ENCODE measurements at regions not wholly inside any gene's neighbourhood (a gene's known extent, or its start where the extent isn't known, plus 50 kb on each side); places are given as distances from the start of the nearest gene placed in this dataset.

DNA sequence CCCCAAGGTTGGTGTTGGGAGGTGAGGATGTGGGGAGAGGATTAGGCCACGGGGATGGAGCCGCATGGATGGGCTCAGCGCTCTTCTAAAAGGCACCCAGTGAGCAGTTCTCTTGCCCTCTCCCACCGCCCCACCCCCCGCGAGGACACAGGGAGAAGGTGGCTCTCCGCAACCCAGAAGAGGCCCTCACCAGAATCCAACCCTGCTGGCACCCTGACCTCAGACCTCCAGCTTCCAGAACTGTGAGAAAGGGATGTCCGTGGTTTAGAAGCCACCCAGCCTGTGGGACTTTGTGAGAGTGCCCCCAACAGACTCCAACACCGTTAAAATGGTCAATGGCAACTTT, 242.8 kb upstream of the PPP2R2D start:
- TF ChIP-seq, protein P1, sequence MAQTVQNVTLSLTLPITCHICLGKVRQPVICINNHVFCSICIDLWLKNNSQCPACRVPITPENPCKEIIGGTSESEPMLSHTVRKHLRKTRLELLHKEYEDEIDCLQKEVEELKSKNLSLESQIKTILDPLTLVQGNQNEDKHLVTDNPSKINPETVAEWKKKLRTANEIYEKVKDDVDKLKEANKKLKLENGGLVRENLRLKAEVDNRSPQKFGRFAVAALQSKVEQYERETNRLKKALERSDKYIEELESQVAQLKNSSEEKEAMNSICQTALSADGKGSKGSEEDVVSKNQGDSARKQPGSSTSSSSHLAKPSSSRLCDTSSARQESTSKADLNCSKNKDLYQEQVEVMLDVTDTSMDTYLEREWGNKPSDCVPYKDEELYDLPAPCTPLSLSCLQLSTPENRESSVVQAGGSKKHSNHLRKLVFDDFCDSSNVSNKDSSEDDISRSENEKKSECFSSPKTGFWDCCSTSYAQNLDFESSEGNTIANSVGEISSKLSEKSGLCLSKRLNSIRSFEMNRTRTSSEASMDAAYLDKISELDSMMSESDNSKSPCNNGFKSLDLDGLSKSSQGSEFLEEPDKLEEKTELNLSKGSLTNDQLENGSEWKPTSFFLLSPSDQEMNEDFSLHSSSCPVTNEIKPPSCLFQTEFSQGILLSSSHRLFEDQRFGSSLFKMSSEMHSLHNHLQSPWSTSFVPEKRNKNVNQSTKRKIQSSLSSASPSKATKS (CRISPR knock-in tag; IDR thresholded peaks at IDR 0.05), result no peak
- TF ChIP-seq, protein P2, sequence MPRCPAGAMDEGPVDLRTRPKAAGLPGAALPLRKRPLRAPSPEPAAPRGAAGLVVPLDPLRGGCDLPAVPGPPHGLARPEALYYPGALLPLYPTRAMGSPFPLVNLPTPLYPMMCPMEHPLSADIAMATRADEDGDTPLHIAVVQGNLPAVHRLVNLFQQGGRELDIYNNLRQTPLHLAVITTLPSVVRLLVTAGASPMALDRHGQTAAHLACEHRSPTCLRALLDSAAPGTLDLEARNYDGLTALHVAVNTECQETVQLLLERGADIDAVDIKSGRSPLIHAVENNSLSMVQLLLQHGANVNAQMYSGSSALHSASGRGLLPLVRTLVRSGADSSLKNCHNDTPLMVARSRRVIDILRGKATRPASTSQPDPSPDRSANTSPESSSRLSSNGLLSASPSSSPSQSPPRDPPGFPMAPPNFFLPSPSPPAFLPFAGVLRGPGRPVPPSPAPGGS (CRISPR knock-in tag; IDR thresholded peaks at IDR 0.05), result no peak
- TF ChIP-seq, protein P3, sequence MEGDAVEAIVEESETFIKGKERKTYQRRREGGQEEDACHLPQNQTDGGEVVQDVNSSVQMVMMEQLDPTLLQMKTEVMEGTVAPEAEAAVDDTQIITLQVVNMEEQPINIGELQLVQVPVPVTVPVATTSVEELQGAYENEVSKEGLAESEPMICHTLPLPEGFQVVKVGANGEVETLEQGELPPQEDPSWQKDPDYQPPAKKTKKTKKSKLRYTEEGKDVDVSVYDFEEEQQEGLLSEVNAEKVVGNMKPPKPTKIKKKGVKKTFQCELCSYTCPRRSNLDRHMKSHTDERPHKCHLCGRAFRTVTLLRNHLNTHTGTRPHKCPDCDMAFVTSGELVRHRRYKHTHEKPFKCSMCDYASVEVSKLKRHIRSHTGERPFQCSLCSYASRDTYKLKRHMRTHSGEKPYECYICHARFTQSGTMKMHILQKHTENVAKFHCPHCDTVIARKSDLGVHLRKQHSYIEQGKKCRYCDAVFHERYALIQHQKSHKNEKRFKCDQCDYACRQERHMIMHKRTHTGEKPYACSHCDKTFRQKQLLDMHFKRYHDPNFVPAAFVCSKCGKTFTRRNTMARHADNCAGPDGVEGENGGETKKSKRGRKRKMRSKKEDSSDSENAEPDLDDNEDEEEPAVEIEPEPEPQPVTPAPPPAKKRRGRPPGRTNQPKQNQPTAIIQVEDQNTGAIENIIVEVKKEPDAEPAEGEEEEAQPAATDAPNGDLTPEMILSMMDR (CRISPR knock-in tag; IDR thresholded peaks at IDR 0.05), result no peak
- TF ChIP-seq, protein P4, sequence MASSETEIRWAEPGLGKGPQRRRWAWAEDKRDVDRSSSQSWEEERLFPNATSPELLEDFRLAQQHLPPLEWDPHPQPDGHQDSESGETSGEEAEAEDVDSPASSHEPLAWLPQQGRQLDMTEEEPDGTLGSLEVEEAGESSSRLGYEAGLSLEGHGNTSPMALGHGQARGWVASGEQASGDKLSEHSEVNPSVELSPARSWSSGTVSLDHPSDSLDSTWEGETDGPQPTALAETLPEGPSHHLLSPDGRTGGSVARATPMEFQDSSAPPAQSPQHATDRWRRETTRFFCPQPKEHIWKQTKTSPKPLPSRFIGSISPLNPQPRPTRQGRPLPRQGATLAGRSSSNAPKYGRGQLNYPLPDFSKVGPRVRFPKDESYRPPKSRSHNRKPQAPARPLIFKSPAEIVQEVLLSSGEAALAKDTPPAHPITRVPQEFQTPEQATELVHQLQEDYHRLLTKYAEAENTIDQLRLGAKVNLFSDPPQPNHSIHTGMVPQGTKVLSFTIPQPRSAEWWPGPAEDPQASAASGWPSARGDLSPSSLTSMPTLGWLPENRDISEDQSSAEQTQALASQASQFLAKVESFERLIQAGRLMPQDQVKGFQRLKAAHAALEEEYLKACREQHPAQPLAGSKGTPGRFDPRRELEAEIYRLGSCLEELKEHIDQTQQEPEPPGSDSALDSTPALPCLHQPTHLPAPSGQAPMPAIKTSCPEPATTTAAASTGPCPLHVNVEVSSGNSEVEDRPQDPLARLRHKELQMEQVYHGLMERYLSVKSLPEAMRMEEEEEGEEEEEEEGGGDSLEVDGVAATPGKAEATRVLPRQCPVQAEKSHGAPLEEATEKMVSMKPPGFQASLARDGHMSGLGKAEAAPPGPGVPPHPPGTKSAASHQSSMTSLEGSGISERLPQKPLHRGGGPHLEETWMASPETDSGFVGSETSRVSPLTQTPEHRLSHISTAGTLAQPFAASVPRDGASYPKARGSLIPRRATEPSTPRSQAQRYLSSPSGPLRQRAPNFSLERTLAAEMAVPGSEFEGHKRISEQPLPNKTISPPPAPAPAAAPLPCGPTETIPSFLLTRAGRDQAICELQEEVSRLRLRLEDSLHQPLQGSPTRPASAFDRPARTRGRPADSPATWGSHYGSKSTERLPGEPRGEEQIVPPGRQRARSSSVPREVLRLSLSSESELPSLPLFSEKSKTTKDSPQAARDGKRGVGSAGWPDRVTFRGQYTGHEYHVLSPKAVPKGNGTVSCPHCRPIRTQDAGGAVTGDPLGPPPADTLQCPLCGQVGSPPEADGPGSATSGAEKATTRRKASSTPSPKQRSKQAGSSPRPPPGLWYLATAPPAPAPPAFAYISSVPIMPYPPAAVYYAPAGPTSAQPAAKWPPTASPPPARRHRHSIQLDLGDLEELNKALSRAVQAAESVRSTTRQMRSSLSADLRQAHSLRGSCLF (CRISPR knock-in tag; IDR thresholded peaks at IDR 0.05; ENCODE audit: borderline replicate concordance), result no peak
- TF ChIP-seq, protein P5, sequence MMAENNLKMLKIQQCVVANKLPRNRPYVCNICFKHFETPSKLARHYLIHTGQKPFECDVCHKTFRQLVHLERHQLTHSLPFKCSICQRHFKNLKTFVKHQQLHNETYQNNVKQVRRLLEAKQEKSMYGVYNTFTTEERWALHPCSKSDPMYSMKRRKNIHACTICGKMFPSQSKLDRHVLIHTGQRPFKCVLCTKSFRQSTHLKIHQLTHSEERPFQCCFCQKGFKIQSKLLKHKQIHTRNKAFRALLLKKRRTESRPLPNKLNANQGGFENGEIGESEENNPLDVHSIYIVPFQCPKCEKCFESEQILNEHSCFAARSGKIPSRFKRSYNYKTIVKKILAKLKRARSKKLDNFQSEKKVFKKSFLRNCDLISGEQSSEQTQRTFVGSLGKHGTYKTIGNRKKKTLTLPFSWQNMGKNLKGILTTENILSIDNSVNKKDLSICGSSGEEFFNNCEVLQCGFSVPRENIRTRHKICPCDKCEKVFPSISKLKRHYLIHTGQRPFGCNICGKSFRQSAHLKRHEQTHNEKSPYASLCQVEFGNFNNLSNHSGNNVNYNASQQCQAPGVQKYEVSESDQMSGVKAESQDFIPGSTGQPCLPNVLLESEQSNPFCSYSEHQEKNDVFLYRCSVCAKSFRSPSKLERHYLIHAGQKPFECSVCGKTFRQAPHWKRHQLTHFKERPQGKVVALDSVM (CRISPR knock-in tag; IDR thresholded peaks at IDR 0.05), result no peak
- TF ChIP-seq, protein P6, sequence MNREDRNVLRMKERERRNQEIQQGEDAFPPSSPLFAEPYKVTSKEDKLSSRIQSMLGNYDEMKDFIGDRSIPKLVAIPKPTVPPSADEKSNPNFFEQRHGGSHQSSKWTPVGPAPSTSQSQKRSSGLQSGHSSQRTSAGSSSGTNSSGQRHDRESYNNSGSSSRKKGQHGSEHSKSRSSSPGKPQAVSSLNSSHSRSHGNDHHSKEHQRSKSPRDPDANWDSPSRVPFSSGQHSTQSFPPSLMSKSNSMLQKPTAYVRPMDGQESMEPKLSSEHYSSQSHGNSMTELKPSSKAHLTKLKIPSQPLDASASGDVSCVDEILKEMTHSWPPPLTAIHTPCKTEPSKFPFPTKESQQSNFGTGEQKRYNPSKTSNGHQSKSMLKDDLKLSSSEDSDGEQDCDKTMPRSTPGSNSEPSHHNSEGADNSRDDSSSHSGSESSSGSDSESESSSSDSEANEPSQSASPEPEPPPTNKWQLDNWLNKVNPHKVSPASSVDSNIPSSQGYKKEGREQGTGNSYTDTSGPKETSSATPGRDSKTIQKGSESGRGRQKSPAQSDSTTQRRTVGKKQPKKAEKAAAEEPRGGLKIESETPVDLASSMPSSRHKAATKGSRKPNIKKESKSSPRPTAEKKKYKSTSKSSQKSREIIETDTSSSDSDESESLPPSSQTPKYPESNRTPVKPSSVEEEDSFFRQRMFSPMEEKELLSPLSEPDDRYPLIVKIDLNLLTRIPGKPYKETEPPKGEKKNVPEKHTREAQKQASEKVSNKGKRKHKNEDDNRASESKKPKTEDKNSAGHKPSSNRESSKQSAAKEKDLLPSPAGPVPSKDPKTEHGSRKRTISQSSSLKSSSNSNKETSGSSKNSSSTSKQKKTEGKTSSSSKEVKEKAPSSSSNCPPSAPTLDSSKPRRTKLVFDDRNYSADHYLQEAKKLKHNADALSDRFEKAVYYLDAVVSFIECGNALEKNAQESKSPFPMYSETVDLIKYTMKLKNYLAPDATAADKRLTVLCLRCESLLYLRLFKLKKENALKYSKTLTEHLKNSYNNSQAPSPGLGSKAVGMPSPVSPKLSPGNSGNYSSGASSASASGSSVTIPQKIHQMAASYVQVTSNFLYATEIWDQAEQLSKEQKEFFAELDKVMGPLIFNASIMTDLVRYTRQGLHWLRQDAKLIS (CRISPR knock-in tag; IDR thresholded peaks at IDR 0.05), result no peak
- TF ChIP-seq, protein P7, sequence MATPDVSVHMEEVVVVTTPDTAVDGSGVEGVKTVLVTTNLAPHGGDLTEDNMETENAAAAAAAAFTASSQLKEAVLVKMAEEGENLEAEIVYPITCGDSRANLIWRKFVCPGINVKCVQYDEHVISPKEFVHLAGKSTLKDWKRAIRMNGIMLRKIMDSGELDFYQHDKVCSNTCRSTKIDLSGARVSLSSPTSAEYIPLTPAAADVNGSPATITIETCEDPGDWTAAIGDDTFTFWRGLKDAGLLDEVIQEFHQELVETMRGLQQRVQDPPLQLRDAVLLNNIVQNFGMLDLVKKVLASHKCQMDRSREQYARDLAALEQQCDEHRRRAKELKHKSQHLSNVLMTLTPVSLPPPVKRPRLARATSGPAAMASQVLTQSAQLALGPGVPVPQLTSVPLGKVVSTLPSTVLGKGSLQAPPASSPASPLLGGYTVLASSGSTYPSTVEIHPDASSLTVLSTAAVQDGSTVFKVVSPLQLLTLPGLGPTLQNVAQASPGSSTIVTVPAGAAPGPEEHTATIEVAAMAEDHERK (CRISPR knock-in tag; IDR thresholded peaks at IDR 0.05; ENCODE audit: low read depth), result no peak
- TF ChIP-seq ATAD3A (CRISPR knock-in tag; IDR thresholded peaks at IDR 0.05), result no peak
- TF ChIP-seq HNF4G (IDR thresholded peaks at IDR 0.05; ENCODE audit: borderline replicate concordance, low read depth, low read length), result no peak
- TF ChIP-seq HNF4G (CRISPR knock-in tag; IDR thresholded peaks at IDR 0.05; ENCODE audit: borderline replicate concordance, low read depth), result no peak
- TF ChIP-seq ADNP (CRISPR knock-in tag; IDR thresholded peaks at IDR 0.05), result no peak
- TF ChIP-seq ZNF253 (CRISPR knock-in tag; IDR thresholded peaks at IDR 0.05; ENCODE audit: borderline replicate concordance), result no peak
- TF ChIP-seq CBFB (CRISPR knock-in tag; IDR thresholded peaks at IDR 0.05), result no peak
- no peak for TF ChIP-seq NFIC (IDR thresholded peaks at IDR 0.05; ENCODE audit: low read length)
- no peak for TF ChIP-seq TGIF2 (CRISPR knock-in tag; IDR thresholded peaks at IDR 0.05)
